ENCODE measurements at regions not wholly inside any gene's neighbourhood (a gene's known extent, or its start where the extent isn't known, plus 50 kb on each side); places are given as distances from the start of the nearest gene placed in this dataset.

DNA sequence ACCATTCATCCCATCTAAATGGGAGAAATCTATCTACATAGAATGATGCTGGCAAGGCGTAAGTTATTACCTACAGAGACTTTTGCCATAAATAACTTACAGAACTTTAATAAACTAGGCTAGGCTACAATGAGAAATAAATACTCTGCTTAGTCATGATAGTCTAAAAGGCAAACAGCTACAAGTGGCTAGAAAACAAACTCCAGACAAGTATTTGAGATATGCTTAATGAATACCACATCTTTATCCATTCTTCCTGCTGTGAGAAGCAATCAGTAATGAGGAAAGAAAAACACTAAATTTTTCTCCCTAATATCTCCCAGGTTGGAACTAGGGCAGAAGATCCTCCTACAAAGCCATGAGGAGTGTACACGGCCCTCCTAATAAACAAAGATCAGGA lies 187.0 kb upstream of the OLFM3 start:
- 43% methylated on average over 2 of the region's 2 CpGs for whole genome bisulfite sequencing (ENCODE audit: missing lambda C conversion rate)
- ChIA-PET POLR2A (no interaction called here), CTCF (no interaction called here)
- H3K4me3 ChIP-seq = no peak overlapping the region
- ATAC-seq = no peak
- no peak for DNase-seq (ENCODE audit: low read depth in 1 of 2, low spot score in 1 of 2)
- no peak overlapping the region for H3K27ac ChIP-seq
- no peak overlapping the region for H3K4me2 ChIP-seq
- no peaks in the 10 kb centered on the region for H3K9me3 ChIP-seq
- TF ChIP-seq KDM1A (IDR thresholded peaks at IDR 0.05; ENCODE audit: low read depth) (no peak), TFCP2L1 (CRISPR knock-in tag; IDR thresholded peaks at IDR 0.05) (no peak), KDM5A (IDR thresholded peaks at IDR 0.05) (no peak), EHF (CRISPR knock-in tag; IDR thresholded peaks at IDR 0.05) (no peak), FOSL2 (IDR thresholded peaks at IDR 0.05) (no peak), FOSL2 (CRISPR knock-in tag; IDR thresholded peaks at IDR 0.05) (no peak), RNF2 (IDR thresholded peaks at IDR 0.05; ENCODE audit: borderline replicate concordance, low read depth) (no peak), MAZ (IDR thresholded peaks at IDR 0.05; ENCODE audit: borderline replicate concordance, low read depth, low read length) (no peak), JUN (IDR thresholded peaks at IDR 0.05) (no peak), BHLHE40 (IDR thresholded peaks at IDR 0.05; ENCODE audit: low read depth, low read length) (no peak), ESRRA (IDR thresholded peaks at IDR 0.05; ENCODE audit: borderline replicate concordance, low read length) (no peak), HEYL (CRISPR knock-in tag; IDR thresholded peaks at IDR 0.05) (no peak), CBX8 (IDR thresholded peaks at IDR 0.05) (no peak), EHMT2 (IDR thresholded peaks at IDR 0.05; ENCODE audit: low read depth) (no peak), RCOR1 (IDR thresholded peaks at IDR 0.05; ENCODE audit: low read depth, low read length) (no peak), SREBF2 (IDR thresholded peaks at IDR 0.05) (no peak), SMC3 (IDR thresholded peaks at IDR 0.05) (no peak), GATA3 (IDR thresholded peaks at IDR 0.05; ENCODE audit: borderline replicate concordance) (no peak)
- TF ChIP-seq, protein P1, sequence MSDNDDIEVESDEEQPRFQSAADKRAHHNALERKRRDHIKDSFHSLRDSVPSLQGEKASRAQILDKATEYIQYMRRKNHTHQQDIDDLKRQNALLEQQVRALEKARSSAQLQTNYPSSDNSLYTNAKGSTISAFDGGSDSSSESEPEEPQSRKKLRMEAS (IDR thresholded peaks at IDR 0.05) = no peak
- TF ChIP-seq, protein P2, sequence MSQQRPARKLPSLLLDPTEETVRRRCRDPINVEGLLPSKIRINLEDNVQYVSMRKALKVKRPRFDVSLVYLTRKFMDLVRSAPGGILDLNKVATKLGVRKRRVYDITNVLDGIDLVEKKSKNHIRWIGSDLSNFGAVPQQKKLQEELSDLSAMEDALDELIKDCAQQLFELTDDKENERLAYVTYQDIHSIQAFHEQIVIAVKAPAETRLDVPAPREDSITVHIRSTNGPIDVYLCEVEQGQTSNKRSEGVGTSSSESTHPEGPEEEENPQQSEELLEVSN (IDR thresholded peaks at IDR 0.05; ENCODE audit: borderline replicate concordance, low read depth) = no peak
- TF ChIP-seq, protein P3, sequence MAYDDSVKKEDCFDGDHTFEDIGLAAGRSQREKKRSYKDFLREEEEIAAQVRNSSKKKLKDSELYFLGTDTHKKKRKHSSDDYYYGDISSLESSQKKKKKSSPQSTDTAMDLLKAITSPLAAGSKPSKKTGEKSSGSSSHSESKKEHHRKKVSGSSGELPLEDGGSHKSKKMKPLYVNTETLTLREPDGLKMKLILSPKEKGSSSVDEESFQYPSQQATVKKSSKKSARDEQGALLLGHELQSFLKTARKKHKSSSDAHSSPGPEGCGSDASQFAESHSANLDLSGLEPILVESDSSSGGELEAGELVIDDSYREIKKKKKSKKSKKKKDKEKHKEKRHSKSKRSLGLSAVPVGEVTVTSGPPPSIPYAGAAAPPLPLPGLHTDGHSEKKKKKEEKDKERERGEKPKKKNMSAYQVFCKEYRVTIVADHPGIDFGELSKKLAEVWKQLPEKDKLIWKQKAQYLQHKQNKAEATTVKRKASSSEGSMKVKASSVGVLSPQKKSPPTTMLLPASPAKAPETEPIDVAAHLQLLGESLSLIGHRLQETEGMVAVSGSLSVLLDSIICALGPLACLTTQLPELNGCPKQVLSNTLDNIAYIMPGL (CRISPR knock-in tag; IDR thresholded peaks at IDR 0.05; ENCODE audit: borderline replicate concordance) = no peak
- FAIRE-seq = no peak
- H3K4me1 ChIP-seq = no peaks in the 10 kb centered on the region

DNA sequence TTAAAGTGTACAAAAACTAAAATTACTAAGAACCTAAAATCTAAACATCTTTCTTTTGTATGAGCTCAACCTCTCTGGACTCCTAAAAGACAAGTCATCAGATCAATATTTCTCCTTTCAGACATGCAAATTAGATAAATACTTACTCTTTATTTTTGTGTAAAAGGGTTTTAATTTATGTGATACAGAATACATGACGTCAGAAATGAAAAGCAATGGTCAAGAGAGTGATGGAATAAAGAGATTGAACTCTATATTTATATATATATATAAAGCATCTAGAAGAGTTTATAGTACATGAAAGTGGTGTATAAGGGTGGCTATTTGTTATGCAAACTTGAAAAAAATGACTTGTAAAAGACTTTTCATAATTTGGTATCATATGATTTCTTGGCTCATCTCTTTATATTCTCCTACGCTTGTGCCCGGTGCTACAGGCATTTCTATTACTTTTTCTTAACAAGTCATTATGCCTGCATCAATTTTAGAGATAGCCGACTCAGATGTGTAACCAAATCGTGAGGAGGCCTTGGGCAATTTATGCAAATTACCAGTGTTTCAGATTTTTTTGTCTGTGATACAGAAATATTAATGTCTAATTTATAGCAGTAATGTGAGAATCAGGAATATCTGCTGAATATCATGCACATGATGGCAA lies 186.0 kb upstream of the OLFM3 start:
- ChIA-PET CTCF (no interaction called here), POLR2A (no interaction called here)
- no peak for ATAC-seq
- no peak overlapping the region for H3K27ac ChIP-seq
- no peak for DNase-seq (ENCODE audit: low read depth in 1 of 2, low spot score in 1 of 2)
- 17% methylated on average over 5 of the region's 5 CpGs for WGBS (ENCODE audit: missing lambda C conversion rate)
- TF ChIP-seq, protein P4, sequence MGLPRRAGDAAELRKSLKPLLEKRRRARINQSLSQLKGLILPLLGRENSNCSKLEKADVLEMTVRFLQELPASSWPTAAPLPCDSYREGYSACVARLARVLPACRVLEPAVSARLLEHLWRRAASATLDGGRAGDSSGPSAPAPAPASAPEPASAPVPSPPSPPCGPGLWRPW (IDR thresholded peaks at IDR 0.05) = no peak
- TF ChIP-seq RARB (CRISPR knock-in tag; IDR thresholded peaks at IDR 0.05) = no peak
- TF ChIP-seq, protein P5, sequence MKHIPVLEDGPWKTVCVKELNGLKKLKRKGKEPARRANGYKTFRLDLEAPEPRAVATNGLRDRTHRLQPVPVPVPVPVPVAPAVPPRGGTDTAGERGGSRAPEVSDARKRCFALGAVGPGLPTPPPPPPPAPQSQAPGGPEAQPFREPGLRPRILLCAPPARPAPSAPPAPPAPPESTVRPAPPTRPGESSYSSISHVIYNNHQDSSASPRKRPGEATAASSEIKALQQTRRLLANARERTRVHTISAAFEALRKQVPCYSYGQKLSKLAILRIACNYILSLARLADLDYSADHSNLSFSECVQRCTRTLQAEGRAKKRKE (CRISPR knock-in tag; IDR thresholded peaks at IDR 0.05; ENCODE audit: low read depth) = no peak
- H3K4me3 ChIP-seq = no peak overlapping the region
- FAIRE-seq = no peak
- no peaks in the 10 kb centered on the region for H3K9me3 ChIP-seq
- no peak overlapping the region for H3K4me2 ChIP-seq
- no peaks in the 10 kb centered on the region for H3K4me1 ChIP-seq
